CD4-positive, alpha-beta T cell treated with Interleukin-6 at 100 ng/mL for 8 hours (primary cell): ENCODE measurements at regions not wholly inside any gene's neighbourhood (a gene's known extent, or its start where the extent isn't known, plus 50 kb on each side); places are given as distances from the start of the nearest gene placed in this dataset.
"Not testable (repeated sequence)": the region's sequence is repeated elsewhere in the genome, so short reads cannot be mapped to it uniquely, and the experiment has no call there.

Source experiments
- DNase-seq: peaks from one replicate; pipeline ENCODE4 v3.0.0-alpha.2; 2020; ENCODE audit warnings: mixed read lengths, low spot score

DNA sequence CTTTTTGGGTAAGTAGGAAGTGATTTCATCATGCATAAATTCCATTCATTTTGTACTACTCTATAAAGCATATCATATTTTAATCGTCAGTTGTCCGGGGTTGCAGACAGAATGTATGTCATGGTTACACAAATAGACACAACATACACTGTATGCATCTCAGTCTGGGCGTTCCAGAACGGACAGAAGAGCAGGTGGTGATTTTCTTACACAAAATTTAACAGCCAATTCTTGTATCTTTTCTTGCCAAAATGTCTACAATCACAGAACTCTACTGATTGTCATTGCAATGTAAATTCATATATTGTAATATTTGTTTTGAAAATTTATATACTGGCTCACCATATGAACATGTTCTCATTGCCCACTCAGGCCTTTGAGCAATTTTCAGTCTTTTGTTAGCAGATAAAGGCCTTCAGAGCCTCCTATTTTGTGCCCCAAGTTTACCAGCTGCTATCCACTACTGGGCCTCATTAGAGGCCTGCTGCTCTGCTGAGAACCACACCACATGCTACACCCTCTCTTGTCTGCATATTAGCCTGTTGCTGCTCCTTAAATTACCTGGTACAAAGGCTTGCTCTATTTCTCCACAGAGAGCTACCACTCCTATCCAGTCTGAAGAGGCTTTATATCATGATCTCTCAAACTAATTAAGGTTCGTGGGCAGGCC lies 61.5 kb downstream of the PRDM13 start:
- DNase-seq, result no peak

DNA sequence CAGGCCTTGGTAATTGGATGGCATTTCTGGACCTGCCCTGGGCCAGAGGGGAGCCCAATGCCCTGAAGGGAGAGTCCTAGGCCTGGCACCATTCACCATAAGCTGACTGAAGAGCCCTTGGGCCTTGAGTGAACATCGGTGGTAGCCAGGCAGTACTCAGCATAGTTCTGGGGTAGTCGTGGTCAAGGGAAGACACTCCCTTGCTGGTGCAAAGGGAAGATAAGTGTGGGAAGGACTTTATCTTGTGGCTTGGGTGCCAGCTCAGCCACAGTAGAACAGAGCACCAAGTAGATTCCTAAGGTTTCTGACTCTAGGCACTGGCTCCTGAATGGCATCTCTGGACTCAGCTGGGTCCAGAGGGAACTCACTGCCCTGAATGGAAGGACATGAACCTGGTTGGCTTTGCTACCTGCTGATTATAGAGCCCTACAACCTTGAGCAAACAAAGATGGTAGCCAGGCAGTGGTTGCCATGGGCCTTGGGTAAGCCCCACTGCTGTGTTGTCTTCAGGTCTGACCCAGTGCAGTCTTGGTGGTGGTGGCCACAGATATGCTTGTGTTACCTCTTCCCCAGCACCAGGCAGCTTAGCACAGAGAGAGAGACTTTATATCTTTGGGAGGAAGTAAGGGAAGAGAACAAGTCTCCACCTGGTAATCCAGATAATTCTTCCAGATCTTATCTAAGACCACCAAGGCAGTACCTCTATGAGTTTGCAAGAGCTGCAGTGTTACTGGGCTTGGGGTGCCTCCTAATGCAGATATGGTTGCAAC lies 83.5 kb downstream of the PRDM13 start:
- no peak for DNase-seq

DNA sequence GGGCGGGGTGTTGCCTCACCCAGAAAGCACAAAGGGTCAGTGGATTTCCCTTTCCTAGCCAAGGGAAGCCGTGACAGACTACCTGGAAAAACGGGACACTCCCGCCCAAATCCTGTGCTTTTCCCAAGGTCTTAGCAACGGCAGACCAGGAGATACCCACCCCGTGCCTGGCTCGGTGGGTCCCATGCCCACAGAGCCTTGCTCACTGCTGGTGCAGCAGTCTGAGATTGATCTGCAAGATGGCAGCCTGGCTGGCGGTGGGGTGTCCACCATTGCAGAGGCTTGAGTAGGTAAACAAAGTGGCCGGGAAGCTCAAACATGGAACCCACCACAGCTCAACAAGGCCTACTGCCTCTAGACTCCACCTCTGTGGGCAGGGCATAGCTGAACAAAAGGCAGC lies 95.7 kb downstream of the PRDM13 start:
- not testable (repeated sequence) for DNase-seq

GRCh38 chr6:99709062-99709461 lies 102.4 kb downstream of the PRDM13 start:
- DNase-seq, result no peak

DNA sequence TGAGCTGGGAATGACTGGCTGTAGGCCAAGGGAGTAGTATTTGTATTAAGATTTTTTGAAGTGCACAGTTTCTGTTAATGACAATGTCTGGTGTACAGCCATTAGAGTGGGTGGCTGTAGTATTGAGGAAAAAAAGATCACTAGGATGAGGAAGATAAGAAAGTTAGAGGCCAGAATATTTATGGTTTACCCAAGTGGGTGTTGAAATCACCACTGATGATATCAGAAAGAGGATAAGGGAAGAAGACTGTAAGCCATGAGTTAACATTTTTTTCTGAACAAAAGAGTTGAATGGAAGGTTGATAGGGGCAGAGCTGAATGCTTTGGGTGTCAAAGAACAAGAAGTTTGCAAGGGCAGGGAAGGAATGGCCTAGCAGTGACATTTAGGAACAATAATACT lies 104.7 kb downstream of the PRDM13 start:
- no peak for DNase-seq

DNA sequence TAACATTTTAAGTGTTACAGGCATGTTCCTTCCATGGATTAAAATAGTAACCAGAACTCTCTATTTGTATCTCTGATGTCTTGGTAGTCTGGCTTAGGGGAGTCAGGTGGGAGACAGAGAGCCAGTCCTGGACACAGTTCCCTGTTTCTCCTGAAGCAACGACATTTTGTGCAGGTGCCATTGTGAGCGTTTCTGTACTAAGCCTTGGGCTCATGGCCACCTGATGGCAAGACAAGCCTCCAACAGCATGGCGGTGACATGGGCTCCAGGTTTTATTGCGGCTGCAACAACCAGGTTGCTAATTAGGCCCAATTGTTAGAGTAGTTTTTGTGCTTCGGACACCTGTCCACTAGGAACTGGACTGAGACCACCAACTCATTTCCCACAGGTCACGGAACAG lies 105.3 kb downstream of the PRDM13 start:
- DNase-seq, result no peak

GRCh38 chr6:99712519-99712918 lies 105.9 kb downstream of the PRDM13 start:
- no peak for DNase-seq

- not testable (repeated sequence) for DNase-seq
Measured at GRCh38 chr6:99722043-99722442, 115.4 kb downstream of the PRDM13 start.

- not testable (repeated sequence) for DNase-seq
Measured at GRCh38 chr6:99730237-99730636, 123.6 kb downstream of the PRDM13 start.

DNA sequence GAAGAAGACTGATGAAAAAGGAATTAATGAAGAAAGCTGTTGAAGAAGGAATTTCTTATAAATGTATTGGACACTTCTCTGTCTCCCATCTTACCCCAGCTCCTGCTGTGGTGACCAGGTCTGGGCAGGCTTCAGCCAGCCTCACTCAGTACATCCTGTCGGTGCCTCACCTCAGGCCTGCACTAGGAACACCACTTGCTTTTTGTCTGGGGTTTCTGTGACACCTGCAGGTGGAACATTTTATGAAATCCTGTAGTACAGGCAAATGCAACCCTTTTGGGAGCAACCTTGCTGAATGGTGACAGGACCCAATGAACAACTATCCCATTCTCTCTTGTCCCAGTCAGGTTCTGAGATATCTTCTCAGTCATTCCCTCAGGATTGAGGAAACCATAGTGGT lies 129.7 kb downstream of the PRDM13 start:
- no peak for DNase-seq

GRCh38 chr6:99739526-99739925 lies 132.9 kb downstream of the PRDM13 start:
- no peak for DNase-seq

DNA sequence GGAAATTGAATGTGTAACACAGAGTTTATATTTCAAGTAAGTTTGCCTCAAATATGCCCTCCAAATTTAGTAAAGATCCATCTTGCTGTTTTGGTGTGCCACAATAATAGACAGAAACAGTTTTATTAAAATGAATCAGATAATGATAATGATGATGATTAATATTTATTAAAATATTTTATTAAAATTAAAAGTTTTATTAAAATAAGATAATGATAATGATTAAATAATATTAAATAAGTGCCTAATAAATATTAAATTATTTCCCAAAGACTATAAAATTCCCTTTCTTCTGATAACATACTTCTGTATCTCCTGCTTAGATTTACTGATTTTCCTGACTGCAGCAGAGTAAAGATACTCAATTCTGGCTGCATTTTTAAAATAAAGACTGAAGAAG lies 134.5 kb downstream of the PRDM13 start:
- no peak for DNase-seq

DNA sequence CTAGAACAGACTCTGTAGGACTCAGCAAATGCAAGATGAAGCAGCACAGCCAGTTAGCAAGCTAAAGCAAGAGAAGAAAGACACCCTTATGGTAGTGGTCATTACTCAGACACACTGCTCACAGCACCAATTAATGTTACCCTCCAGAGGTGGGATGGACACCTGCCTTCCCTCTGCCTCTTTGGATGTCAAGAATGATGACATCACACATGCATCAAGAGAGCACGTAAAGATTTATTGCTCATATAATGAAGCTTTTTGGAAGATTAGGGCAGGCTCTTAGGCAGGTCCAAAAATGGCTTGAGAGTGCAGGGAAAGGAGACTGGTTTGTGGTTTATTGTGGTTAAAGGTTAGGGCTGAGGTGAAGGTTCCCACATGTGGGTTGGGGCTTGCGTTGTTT lies 137.0 kb downstream of the PRDM13 start:
- DNase-seq, result no peak

DNA sequence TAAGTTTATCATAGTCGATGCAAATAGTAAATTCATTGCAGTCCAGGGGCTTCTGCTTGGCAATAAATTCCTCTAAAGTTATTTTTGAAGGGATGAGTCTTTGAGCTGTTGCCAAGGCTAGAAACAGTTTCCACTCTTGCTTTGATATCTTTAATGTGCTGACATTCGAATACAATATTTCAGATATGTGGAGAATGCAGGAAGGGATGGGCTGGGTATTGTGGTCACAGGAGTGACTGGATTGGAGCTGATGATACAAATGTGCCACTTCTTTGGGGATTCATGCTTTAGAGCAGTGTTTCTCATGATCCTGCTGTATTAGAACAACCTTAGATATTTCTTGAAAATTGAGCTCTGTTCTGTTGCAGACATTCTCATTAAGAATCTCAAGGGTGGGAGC lies 139.0 kb downstream of the PRDM13 start:
- DNase-seq, result no peak

DNA sequence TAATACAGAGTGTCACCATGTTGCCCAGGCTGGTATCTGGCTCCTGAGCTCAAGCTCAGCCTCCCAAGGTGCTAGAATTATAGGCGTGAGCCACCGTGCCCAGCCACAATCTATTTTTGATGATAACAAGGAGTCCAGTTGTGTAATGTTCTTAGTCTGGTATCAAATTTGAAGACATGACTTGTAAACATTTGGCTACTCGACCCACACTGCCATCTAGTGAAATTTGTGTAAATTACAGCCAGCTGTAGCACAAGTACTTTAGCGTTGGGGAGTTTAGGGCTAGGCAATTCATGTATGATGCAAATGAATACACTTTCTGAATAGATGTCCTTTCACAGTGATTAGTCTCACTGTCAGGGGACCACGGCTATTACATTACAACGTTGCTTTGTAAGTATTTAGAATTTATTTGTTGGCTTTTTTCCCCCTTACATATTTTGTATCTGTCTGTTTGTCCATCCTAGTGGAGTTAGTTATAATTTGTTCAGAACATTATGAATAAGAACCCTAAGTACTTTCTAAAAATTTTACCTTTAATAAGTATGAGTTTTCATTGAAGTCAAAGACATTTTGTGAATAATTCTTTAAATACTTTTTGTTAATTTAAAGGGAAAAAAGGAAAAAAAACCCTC lies 139.7 kb downstream of the PRDM13 start:
- peak; percentile 62 for DNase-seq

DNA sequence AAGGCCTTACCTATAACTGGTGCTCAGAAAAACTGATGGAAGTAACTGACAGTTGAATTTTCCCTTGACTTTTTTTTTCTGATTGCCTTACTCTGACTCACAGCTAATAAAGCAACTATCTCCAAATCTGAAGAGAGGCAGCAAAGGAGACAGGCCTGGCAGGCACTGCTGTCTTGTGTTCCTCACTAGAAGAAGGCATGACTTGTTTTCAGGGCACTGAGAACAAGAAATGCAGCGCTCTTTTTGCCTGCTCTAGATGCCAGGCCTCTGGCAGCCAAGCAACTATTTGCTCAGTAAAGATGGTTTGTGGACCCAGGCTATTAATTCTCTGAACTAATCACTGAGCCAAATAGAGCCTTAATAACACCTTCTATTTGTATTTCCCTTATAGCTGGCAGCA lies 155.1 kb downstream of the PRDM13 start:
- no peak for DNase-seq

- DNase-seq, result no peak
Measured at GRCh38 chr6:99768166-99768565, 161.5 kb downstream of the PRDM13 start.

GRCh38 chr6:99779631-99780555 lies 173.3 kb downstream of the PRDM13 start:
- no peak for DNase-seq

DNA sequence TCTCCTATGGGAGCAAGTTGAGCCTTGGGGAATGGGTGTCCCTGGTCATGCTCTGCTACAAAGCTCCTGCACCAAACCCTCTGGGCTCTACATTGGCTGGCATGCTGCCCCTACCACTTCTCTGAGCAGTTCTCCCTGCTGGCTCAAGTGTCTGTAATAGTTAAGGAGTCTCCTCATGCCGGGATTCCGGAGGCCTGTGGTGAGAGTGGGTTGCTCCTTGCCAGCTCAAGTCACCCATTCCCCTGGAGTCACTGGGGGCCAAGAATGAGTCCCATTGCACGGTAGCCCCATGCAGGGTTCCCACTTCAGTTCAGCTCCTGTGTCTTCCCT lies 173.9 kb downstream of the PRDM13 start:
- no peak for DNase-seq

- DNase-seq, result no peak
Measured at GRCh38 chr6:99789767-99790166, 183.1 kb downstream of the PRDM13 start.

- DNase-seq, result no peak
Measured at GRCh38 chr6:99790679-99791078, 184.0 kb downstream of the PRDM13 start.

DNA sequence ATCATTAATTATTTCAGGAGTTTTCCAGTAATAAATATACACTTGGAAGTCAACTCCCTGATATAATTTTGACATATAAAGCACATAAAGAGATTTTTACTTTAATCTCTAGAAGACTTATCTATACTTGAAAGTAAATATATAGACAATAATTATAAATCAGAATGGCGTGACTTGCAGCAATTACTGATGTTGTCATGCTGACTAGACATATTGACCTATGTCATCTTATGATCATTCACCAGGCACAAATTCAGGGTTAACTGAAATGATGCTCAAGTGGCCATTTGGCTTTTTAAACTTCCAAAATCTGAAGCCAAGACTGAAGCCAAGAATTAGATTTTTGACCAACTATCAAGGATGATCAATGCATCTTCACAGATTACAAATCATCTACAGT lies 192.2 kb downstream of the MCHR2 start:
- no peak for DNase-seq
